Stimulated activated CD4-positive, alpha-beta T cell treated with anti-CD3 and anti-CD28 coated beads, Interleukin-2, amount 100 ng/mL, for 24 hours (primary cell): ENCODE measurements at regions not wholly inside any gene's neighbourhood (a gene's known extent, or its start where the extent isn't known, plus 50 kb on each side); places are given as distances from the start of the nearest gene placed in this dataset.

Experiments used
- DNase-seq, 2 donors: peaks; one replicate each; pipeline ENCODE4 v3.0.0-alpha.2; 2020

DNA sequence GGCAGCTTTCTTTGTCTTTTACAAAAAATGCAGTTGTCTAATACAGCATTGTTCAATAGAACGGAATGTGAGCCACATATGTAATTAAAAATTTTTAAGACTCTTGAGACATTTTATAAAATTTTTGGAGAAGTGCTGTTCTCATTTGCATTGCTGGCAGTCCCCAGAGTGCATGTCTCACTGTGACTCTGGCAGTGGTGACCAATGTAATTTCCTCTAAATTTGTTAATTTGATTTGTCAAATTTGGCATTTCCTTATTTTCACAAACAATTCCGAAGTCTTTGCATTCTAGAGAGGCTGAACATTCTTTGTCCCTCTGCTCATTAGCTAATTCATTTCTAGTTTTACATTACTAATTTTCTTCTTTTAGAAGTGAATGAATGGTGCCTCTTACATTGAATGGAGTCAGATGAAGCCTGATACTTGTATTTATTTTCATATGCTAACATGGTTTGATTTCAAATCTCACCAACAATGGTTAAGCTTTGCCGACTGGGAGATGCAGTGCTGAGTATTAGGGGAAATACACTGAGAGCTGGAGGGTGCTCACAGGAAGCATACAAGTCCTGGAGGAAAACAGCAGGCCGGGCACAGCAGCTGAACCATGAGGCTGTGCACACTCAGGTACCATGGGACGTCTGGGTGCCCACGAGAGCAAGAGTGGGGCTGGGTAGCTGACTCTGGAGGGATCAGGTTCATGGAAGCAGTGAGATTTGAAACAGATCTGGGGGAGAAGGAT, 68.5 kb upstream of the ARMC2 start:
- DNase-seq = no peak

GRCh38 chr6:108780784-108781183, 67.4 kb upstream of the ARMC2 start:
- DNase-seq = no peak

GRCh38 chr6:108781419-108782100, 66.7 kb upstream of the ARMC2 start:
- DNase-seq = no peak

DNA sequence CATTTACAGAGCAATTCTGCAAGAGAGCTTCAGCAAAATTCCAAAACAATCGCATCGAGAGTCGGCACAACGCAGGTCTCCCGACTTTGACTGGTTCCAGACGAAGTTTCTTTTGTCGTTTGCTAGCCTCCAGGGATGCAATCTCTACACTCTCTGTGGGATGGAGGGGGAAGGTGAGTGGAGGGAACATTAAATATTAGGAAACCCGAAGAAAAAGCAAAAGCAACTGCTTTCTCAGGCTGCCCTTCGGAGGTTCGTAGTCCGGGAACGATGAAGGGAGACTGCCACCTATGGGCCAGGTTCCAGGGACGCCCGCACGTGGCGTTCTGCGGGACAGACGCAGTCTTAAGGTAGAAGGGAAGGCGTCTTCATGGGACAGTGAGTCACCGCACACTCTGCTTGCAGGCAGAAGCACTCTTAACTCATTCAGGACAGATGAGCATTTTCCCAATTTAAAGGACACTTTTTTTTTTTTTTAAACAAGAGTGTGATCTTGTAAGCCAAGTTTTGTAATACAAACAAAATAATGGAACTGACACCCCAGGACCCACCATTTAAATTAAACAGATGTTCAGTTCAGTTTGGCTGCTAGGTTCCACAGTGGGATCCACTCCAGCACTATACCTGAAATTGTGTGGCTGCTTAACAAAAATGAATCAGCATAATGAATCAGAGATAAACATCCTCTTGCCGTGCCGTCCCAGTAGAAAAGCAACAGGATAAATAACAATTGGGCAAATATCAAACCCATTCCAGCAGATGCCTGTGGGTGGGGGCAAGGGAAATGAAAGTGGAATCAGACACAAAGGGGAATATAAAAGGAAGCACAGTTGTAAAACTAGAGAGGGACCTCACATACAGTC, 65.8 kb upstream of the ARMC2 start:
- DNase-seq = peak; percentile 81 to 82

DNA sequence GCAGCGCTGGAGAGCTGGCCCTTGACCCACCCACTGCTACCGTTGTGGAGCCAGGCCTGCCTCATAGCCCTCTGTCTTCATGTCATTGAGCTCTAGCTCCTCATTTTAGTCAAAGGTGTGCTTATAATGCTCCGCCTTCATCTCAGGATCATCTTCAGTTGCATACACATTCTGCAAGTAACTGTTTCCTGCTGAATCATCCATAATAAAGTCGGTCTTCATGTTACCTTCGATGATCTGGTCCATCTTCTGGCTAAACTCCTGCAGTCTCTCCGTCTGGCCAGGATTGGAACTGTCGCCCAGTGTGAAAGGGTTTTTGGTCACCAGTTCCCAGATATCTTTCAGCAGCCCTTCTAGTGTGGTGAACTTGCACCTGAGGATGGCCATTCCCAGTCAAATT, 62.6 kb upstream of the ARMC2 start:
- no peak for DNase-seq

DNA sequence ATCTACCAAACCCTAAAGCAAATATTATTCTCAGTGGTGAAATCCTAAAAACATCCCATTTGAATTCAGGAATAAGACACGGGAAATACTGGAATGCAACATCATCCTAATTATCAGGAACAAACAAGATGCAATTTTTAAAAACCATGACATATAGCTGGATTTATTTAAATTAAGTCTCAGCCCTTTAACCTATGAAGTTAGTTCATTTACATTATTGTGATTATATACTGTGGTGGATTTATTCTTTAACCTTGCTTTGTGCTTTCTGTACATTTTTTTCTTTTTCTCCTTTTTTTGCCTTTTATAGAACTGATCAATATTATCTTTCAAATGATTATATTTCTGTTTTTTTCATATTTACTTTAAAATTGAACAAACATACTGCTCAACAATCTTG, 59.8 kb upstream of the ARMC2 start:
- no peak for DNase-seq

DNA sequence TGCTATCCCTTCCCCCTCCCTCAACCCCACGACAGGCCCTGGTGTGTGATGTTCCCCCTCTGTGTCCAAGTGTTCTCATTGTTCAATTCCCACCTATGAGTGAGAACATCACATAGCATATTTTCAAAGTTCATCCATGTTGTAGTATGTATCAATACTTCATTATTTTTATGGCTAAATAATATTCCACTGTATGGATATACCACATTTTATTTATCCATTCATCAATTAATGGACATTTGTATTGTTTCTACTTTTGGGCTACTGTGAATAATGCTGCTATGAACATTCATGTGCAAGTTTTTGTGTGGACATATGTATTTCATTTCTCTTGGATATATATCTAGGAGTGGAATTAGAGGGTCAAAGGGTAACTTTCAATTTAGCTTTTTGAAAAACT, 58.7 kb upstream of the ARMC2 start:
- DNase-seq = no peak

DNA sequence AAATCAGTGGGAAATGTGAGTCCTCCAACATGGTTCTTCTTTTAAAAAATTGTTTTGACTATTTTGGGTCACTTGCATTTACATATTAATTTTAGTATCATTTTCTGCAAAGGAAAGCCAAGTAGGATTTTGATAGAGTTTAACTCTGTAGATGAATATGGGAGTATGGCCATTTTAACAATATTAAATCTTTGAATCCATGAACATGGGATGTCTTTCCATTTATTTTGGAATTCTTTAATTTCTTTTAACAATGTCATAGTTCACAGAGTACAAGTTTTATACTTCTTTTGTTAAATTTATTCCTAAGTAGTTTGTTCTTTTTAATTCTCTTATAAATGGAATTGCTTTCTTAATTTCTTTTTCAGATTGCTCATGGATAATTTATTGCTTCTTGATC, 56.5 kb upstream of the ARMC2 start:
- no peak for DNase-seq

GRCh38 chr6:108793516-108794251, 54.5 kb upstream of the ARMC2 start:
- no peak for DNase-seq

GRCh38 chr6:108795122-108795521, 53.1 kb upstream of the ARMC2 start:
- DNase-seq = no peak

DNA sequence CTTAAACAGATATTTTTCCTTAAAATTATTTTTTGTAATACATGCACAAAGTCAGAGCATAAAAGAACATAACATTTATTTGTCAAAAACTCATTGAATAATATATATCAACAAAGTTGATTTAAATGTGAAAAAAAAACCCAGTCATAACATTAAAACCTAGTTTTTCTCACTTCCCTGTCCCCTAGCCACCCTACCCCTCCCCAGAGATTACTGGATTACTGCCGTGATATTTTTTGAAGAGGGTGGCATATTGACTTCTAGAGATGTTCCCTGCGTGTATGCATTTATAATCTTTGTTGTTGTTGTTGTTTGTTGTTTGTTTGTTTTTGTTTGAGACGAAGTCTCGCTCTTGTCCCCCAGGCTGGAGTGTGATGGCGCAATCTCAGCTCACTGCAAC, 52.4 kb upstream of the ARMC2 start:
- no peak for DNase-seq

- DNase-seq = no peak
Observed at GRCh38 chr6:108796875-108797274, 51.3 kb upstream of the ARMC2 start.

- no peak for DNase-seq
Observed at GRCh38 chr6:108797951-108798669, 50.1 kb upstream of the ARMC2 start.
